C1 segment of cervical spinal cord (tissue), 14 donors: ENCODE measurements at regions not wholly inside any gene's neighbourhood (a gene's known extent, or its start where the extent isn't known, plus 50 kb on each side); places are given as distances from the start of the nearest gene placed in this dataset.

Experiments used
- DNase-seq, 14 donors: peaks; one replicate each; lab custom pipeline; 2025; lab: John Stamatoyannopoulos, UW

GRCh38 chr22:27218012-27218920, 560.9 kb downstream of the MIAT start:
- no peak for DNase-seq

GRCh38 chr22:27219036-27219435, 561.6 kb downstream of the MIAT start:
- DNase-seq: no peak

GRCh38 chr22:27220339-27220738, 563.0 kb downstream of the MIAT start:
- DNase-seq: no peak

- no peak for DNase-seq
Measured at GRCh38 chr22:27222178-27222577, 564.8 kb downstream of the MIAT start.

GRCh38 chr22:27223317-27224177, 566.2 kb downstream of the MIAT start:
- DNase-seq: no peak

GRCh38 chr22:27224485-27225374, 567.3 kb downstream of the MIAT start:
- DNase-seq: no peak

- DNase-seq: no peak
Measured at GRCh38 chr22:27226666-27227065, 569.3 kb downstream of the MIAT start.

GRCh38 chr22:27228771-27229170, 571.4 kb downstream of the MIAT start:
- no peak for DNase-seq

GRCh38 chr22:27230189-27230588, 571.4 kb downstream of the MN1 start:
- no peak for DNase-seq

GRCh38 chr22:27231266-27231665, 570.3 kb downstream of the MN1 start:
- no peak for DNase-seq

GRCh38 chr22:27232077-27232476, 569.5 kb downstream of the MN1 start:
- no peak for DNase-seq

GRCh38 chr22:27237080-27237741, 564.3 kb downstream of the MN1 start:
- no peak for DNase-seq

- DNase-seq: no peak
Measured at GRCh38 chr22:27238935-27239510, 562.5 kb downstream of the MN1 start.

GRCh38 chr22:27239520-27239919, 562.0 kb downstream of the MN1 start:
- no peak for DNase-seq

GRCh38 chr22:27240298-27241075, 561.1 kb downstream of the MN1 start:
- no peak for DNase-seq

GRCh38 chr22:27241430-27242321, 559.9 kb downstream of the MN1 start:
- DNase-seq: peak in 7 of 14 donors; percentile 1 to 70 (median 10)

GRCh38 chr22:27242474-27242873, 559.1 kb downstream of the MN1 start:
- no peak for DNase-seq

- DNase-seq: no peak
Measured at GRCh38 chr22:27242917-27243589, 558.5 kb downstream of the MN1 start.
